BE2C (cell line): ENCODE measurements at regions not wholly inside any gene's neighbourhood (a gene's known extent, or its start where the extent isn't known, plus 50 kb on each side); places are given as distances from the start of the nearest gene placed in this dataset.

Experiments
- DNase-seq: peaks from one replicate; pipeline ENCODE4 v3.0.0-alpha.2; 2020
- H3K27me3 ChIP-seq: fragments of 250-450 bp; sonication (Bioruptor Pico); 2 replicates; pipeline ENCODE4 v1.5.1; 2020; ENCODE audit warnings: mild to moderate bottlenecking
- H3K36me3 ChIP-seq: fragments of 250-450 bp; sonication (Bioruptor Pico); 2 replicates; pipeline ENCODE4 v1.5.1; 2020; ENCODE audit warnings: mild to moderate bottlenecking
- H3K4me1 ChIP-seq: fragments of 250-450 bp; sonication (Bioruptor Pico); 2 replicates; pipeline ENCODE4 v1.5.1; 2020
- H3K4me3 ChIP-seq: 2 replicates; pipeline ENCODE4 v1.5.1; 2011; ENCODE audit warnings: low read depth, low read length
- H3K9me3 ChIP-seq: fragments of 250-450 bp; sonication (Bioruptor Pico); 2 replicates; pipeline ENCODE4 v1.5.1; 2020
- CTCF ChIP-seq: IDR thresholded peaks from 2 replicates; pipeline ENCODE4 v1.5.1; 2012; ENCODE audit warnings: mild to moderate bottlenecking, low read depth, low read length

GRCh38 chr2:15704086-15704787 lies 112.6 kb downstream of the DDX1 start:
- Histone ChIP-seq H3K4me3 (no peak overlapping the region), H3K27me3 (no peaks in the 10 kb centered on the region), H3K9me3 (no peaks in the 10 kb centered on the region), H3K36me3 (no peaks in the 10 kb centered on the region), H3K4me1 (no peaks in the 10 kb centered on the region)
- no peak for DNase-seq
- TF ChIP-seq CTCF: no peak

- Histone ChIP-seq H3K4me1 (no peaks in the 10 kb centered on the region), H3K36me3 (no peaks in the 10 kb centered on the region)
- no peak for TF ChIP-seq CTCF
These were observed 113.1 kb downstream of the DDX1 start for GRCh38 chr2:15704788-15705115.

GRCh38 chr2:15705310-15705709 lies 113.6 kb downstream of the DDX1 start:
- no peak for TF ChIP-seq CTCF
- no peaks in the 10 kb centered on the region for H3K27me3 ChIP-seq

More at GRCh38 chr2:15704788-15705115, 113.1 kb downstream of the DDX1 start:
- no peaks in the 10 kb centered on the region for H3K9me3 ChIP-seq
- DNase-seq: no peak
- no peak overlapping the region for H3K4me3 ChIP-seq
- H3K27me3 ChIP-seq: no peaks in the 10 kb centered on the region

GRCh38 chr2:15705839-15706386 lies 114.2 kb downstream of the DDX1 start:
- no peak for DNase-seq
- no peaks in the 10 kb centered on the region for H3K27me3 ChIP-seq
- H3K4me1 ChIP-seq: no peaks in the 10 kb centered on the region
- H3K9me3 ChIP-seq: no peaks in the 10 kb centered on the region
- TF ChIP-seq CTCF: no peak
- no peak overlapping the region for H3K4me3 ChIP-seq
- H3K36me3 ChIP-seq: no peaks in the 10 kb centered on the region

More at GRCh38 chr2:15705310-15705709, 113.6 kb downstream of the DDX1 start:
- Histone ChIP-seq H3K9me3 (no peaks in the 10 kb centered on the region), H3K4me3 (no peak overlapping the region), H3K36me3 (no peaks in the 10 kb centered on the region), H3K4me1 (no peaks in the 10 kb centered on the region)
- no peak for DNase-seq

GRCh38 chr2:15706424-15706823 lies 114.8 kb downstream of the DDX1 start:
- no peaks in the 10 kb centered on the region for H3K9me3 ChIP-seq
- H3K4me3 ChIP-seq: no peak overlapping the region
- no peak for DNase-seq
- no peak for TF ChIP-seq CTCF
- H3K4me1 ChIP-seq: no peaks in the 10 kb centered on the region
- no peaks in the 10 kb centered on the region for H3K36me3 ChIP-seq
- H3K27me3 ChIP-seq: no peaks in the 10 kb centered on the region

GRCh38 chr2:15706986-15707632 lies 115.4 kb downstream of the DDX1 start:
- no peak for TF ChIP-seq CTCF
- no peak for DNase-seq

More at GRCh38 chr2:15706986-15707632, 115.4 kb downstream of the DDX1 start:
- Histone ChIP-seq H3K36me3 (no peaks in the 10 kb centered on the region), H3K27me3 (no peaks in the 10 kb centered on the region), H3K4me3 (no peak overlapping the region), H3K4me1 (no peaks in the 10 kb centered on the region), H3K9me3 (no peaks in the 10 kb centered on the region)
